Mucosa of rectum (tissue), 2 donors: ENCODE measurements at regions not wholly inside any gene's neighbourhood (a gene's known extent, or its start where the extent isn't known, plus 50 kb on each side); places are given as distances from the start of the nearest gene placed in this dataset.

Source experiments
- H3K27ac ChIP-seq, 2 donors: one replicate each; pipeline ENCODE4 v1.7.0; 2013; ENCODE audit warnings: inconsistent platforms in 2 of 2, low read depth in 2 of 2, low read length in 2 of 2
- H3K27me3 ChIP-seq, 2 donors: one replicate each; pipeline ENCODE4 v1.7.0; 2013; ENCODE audit warnings: low read length in 2 of 2; ENCODE audit not compliant: control insufficient read depth in 2 of 2, insufficient read depth in 2 of 2
- H3K36me3 ChIP-seq, 2 donors: one replicate each; pipeline ENCODE4 v1.7.0; 2013; ENCODE audit warnings: low read length in 2 of 2; ENCODE audit not compliant: control insufficient read depth in 2 of 2, insufficient read depth in 2 of 2
- H3K4me1 ChIP-seq, 2 donors: one replicate each; pipeline ENCODE4 v1.7.0; 2013; ENCODE audit warnings: low read length in 2 of 2, mild to moderate bottlenecking in 1 of 2; ENCODE audit not compliant: control insufficient read depth in 2 of 2, insufficient read depth in 2 of 2
- H3K4me3 ChIP-seq, 2 donors: one replicate each; pipeline ENCODE4 v1.7.0; 2013; ENCODE audit warnings: low read length in 2 of 2
- H3K9ac ChIP-seq, 2 donors: one replicate each; pipeline ENCODE4 v1.7.0; 2013; ENCODE audit warnings: low read length in 2 of 2, low read depth in 1 of 2, mild to moderate bottlenecking in 1 of 2
- H3K9me3 ChIP-seq, 2 donors: one replicate each; pipeline ENCODE4 v1.7.0; 2013; ENCODE audit warnings: low read length in 2 of 2; ENCODE audit not compliant: control insufficient read depth in 2 of 2
- donor health status: healthy.
- donor health status: Normal muscosa, but diverticular disease.

DNA sequence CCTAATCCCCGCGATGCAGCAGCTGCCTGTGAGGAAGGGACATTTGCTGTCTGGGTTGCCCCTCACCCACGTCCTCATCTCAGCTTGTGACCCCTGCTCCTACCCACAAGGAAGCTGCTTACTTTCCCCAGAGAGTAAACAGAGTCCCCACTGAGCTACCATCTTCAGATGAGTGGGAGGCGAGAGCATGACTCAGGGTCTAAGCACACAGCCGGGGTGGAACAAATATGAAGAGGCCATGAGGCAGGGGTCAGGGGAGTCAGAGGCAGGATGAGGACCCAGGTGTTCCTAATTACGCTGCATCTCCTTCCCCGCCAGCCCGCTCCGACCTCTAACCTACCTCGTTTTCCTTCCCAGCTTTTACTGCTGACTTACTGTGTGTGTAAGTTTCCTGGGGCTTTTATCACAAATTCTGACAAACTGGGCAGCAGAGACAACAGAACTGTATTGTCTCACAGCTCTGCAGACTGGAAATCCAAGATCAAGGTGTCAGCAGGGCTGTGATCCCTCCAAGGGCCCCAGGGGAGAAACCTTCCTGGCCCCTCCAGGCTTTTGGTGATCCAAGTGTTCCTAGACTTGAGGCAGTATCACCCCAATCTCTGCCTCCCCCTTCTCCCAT, 94.0 kb upstream of the DNAH5 start:
- H3K9me3 ChIP-seq = no peaks in the 10 kb centered on the region
- H3K27me3 ChIP-seq = no peaks in the 10 kb centered on the region
- no peak overlapping the region for H3K27ac ChIP-seq
- no peaks in the 10 kb centered on the region for H3K4me1 ChIP-seq
- H3K36me3 ChIP-seq = no peaks in the 10 kb centered on the region
- H3K4me3 ChIP-seq = no peak overlapping the region
- H3K9ac ChIP-seq = no peak overlapping the region

DNA sequence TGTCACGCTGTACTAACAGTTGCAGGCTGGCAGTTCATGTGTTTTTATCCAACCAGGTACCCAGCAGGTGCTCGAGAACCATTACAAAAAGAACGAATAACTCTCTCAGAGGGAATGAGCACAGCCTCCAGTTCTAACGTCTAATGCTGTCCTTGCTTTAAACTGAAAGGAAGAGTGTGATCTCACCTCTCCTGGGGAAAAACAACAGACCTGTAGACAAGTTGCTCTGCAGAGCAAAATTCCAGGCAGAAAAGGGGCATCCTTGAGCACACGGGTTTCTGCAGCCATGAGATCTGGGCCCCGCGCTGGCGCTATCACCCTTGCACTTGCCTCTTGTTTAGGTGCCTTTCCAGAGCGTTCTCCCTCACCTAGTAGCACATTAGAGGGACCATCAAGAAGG, 92.5 kb upstream of the DNAH5 start:
- Histone ChIP-seq H3K27ac (no peak overlapping the region), H3K36me3 (no peaks in the 10 kb centered on the region), H3K9ac (no peak overlapping the region), H3K27me3 (no peaks in the 10 kb centered on the region), H3K4me3 (no peak overlapping the region), H3K9me3 (no peaks in the 10 kb centered on the region), H3K4me1 (no peaks in the 10 kb centered on the region)

GRCh38 chr5:14036514-14036913, 92.0 kb upstream of the DNAH5 start:
- Histone ChIP-seq H3K9me3 (no peaks in the 10 kb centered on the region), H3K4me3 (no peak overlapping the region), H3K4me1 (no peaks in the 10 kb centered on the region), H3K27me3 (no peaks in the 10 kb centered on the region), H3K27ac (no peak overlapping the region), H3K36me3 (no peaks in the 10 kb centered on the region), H3K9ac (no peak overlapping the region)

GRCh38 chr5:14035859-14036503, 91.5 kb upstream of the DNAH5 start:
- Histone ChIP-seq H3K27me3 (no peaks in the 10 kb centered on the region), H3K27ac (peak overlapping the region; percentile 7 to 12), H3K9ac (no peak overlapping the region), H3K4me1 (no peaks in the 10 kb centered on the region), H3K36me3 (no peaks in the 10 kb centered on the region), H3K9me3 (no peaks in the 10 kb centered on the region), H3K4me3 (no peak overlapping the region)

- H3K4me1 ChIP-seq = no peaks in the 10 kb centered on the region
- no peaks in the 10 kb centered on the region for H3K9me3 ChIP-seq
- H3K4me3 ChIP-seq = no peak overlapping the region
- H3K27ac ChIP-seq = no peak overlapping the region
- no peaks in the 10 kb centered on the region for H3K27me3 ChIP-seq
- no peak overlapping the region for H3K9ac ChIP-seq
- no peaks in the 10 kb centered on the region for H3K36me3 ChIP-seq
These were observed 90.5 kb upstream of the DNAH5 start for GRCh38 chr5:14034963-14035362.

DNA sequence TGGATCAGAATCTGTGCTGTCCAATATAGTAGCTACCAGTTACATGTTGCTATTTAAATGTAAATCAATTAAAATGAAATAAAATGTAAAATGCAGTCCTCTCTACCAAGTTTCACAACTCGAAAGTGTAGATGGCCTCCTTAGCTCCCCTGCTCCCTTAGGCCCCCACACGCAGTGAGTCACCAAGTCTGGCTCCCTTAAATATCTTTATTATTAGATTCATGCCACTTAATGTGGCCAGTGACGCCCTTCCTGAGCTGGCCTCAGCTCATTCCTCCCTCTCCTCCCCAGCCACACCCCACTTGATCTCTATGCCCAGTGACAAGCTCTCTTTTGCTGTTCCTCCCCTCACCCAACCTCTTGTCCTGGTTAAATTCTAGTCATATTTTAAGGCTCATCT, 88.4 kb upstream of the DNAH5 start:
- Histone ChIP-seq H3K4me3 (no peak overlapping the region), H3K4me1 (no peaks in the 10 kb centered on the region), H3K9me3 (no peaks in the 10 kb centered on the region), H3K27me3 (no peaks in the 10 kb centered on the region), H3K9ac (no peak overlapping the region), H3K27ac (no peak overlapping the region), H3K36me3 (no peaks in the 10 kb centered on the region)

GRCh38 chr5:14028938-14029584, 84.6 kb upstream of the DNAH5 start:
- Histone ChIP-seq H3K9me3 (no peaks in the 10 kb centered on the region), H3K4me1 (no peaks in the 10 kb centered on the region), H3K36me3 (no peaks in the 10 kb centered on the region), H3K4me3 (no peak overlapping the region), H3K27me3 (no peaks in the 10 kb centered on the region), H3K27ac (no peak overlapping the region), H3K9ac (no peak overlapping the region)

DNA sequence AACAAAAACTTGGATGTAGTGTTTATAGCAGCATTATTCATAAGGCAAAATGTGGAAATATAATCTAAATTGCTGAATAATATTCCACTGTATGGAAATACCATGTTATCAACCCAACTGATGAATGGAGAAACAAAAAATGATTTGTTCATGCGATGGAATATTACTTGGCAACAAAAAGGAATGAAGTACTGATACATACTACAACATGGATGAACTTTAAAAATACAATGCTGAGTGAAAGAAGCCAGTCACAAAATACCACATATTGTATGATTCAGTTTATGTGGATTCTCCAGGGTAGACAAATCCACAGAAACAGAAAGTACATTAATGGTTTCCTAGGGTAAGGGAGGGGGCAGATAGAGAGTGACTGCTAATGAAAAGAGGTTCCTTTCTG, 83.7 kb upstream of the DNAH5 start:
- no peaks in the 10 kb centered on the region for H3K27me3 ChIP-seq
- no peaks in the 10 kb centered on the region for H3K36me3 ChIP-seq
- no peaks in the 10 kb centered on the region for H3K9me3 ChIP-seq
- no peaks in the 10 kb centered on the region for H3K4me1 ChIP-seq
- no peak overlapping the region for H3K4me3 ChIP-seq
- H3K9ac ChIP-seq = no peak overlapping the region
- no peak overlapping the region for H3K27ac ChIP-seq

- H3K27ac ChIP-seq = no peak overlapping the region
- no peaks in the 10 kb centered on the region for H3K4me1 ChIP-seq
- no peaks in the 10 kb centered on the region for H3K36me3 ChIP-seq
- H3K27me3 ChIP-seq = no peaks in the 10 kb centered on the region
- no peak overlapping the region for H3K4me3 ChIP-seq
- no peak overlapping the region for H3K9ac ChIP-seq
- H3K9me3 ChIP-seq = no peaks in the 10 kb centered on the region
These were observed 81.2 kb upstream of the DNAH5 start for GRCh38 chr5:14025569-14026286.

DNA sequence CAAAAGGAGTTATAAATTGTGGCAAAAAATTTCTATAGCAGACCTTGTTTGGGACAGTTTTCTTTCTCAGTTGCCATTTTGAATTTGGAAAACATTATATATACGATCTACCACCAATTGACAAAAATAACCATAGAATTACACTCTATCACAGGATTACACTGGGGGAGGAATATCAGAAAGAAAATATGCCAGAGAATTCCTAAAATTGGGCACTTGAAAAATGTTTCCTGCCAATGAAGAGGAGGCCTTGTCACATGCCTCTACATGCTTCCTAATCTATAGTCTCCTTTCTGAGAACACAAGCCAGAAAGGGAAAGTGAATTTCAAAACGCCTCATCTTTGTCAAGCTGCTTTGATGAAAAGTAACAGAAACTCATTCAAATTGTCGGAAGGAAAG, 78.5 kb upstream of the DNAH5 start:
- no peak overlapping the region for H3K27ac ChIP-seq
- no peak overlapping the region for H3K4me3 ChIP-seq
- no peaks in the 10 kb centered on the region for H3K4me1 ChIP-seq
- H3K36me3 ChIP-seq = no peaks in the 10 kb centered on the region
- H3K9me3 ChIP-seq = no peaks in the 10 kb centered on the region
- H3K9ac ChIP-seq = no peak overlapping the region
- H3K27me3 ChIP-seq = peaks cover under 1 to 1% of the 10 kb centered on the region in 2 donors
